HEK293 (cell line): ENCODE measurements at regions not wholly inside any gene's neighbourhood (a gene's known extent, or its start where the extent isn't known, plus 50 kb on each side); places are given as distances from the start of the nearest gene placed in this dataset.

Experiments
- BCL11A ChIP-seq: fragments of 450-650 bp; formaldehyde crosslinking; IDR thresholded peaks from 2 replicates; pipeline ENCODE4 v1.5.1; 2016; ENCODE audit warnings: low read depth, missing biosample characterization, missing genetic modification characterization
- CTCF ChIP-seq: fragments of 450-650 bp; formaldehyde crosslinking; IDR thresholded peaks from 2 replicates; pipeline ENCODE4 v1.5.1; 2016; ENCODE audit warnings: missing biosample characterization, missing genetic modification characterization
- KLF9 ChIP-seq: fragments of 450-650 bp; formaldehyde crosslinking; IDR thresholded peaks from 2 replicates; pipeline ENCODE4 v1.5.1; 2016; ENCODE audit warnings: missing biosample characterization, missing genetic modification characterization, low read depth
- REST ChIP-seq: fragments of 450-650 bp; formaldehyde crosslinking; IDR thresholded peaks from 2 replicates; pipeline ENCODE4 v1.5.1; 2016; ENCODE audit warnings: missing biosample characterization, missing genetic modification characterization
- TCF7L2 ChIP-seq: IDR thresholded peaks from 2 replicates; pipeline ENCODE4 v1.6.1; 2011; ENCODE audit warnings: low read depth, mild to moderate bottlenecking, inconsistent platforms, low read length, moderate library complexity, borderline replicate concordance
- ZBTB10 ChIP-seq: fragments of 450-650 bp; formaldehyde crosslinking; IDR thresholded peaks from 2 replicates; pipeline ENCODE4 v1.5.1; 2016; ENCODE audit warnings: missing biosample characterization, missing genetic modification characterization
- ZBTB21 ChIP-seq: fragments of 450-650 bp; formaldehyde crosslinking; IDR thresholded peaks from 2 replicates; pipeline ENCODE4 v1.5.1; 2017; ENCODE audit warnings: missing biosample characterization, missing genetic modification characterization
- ZNF10 ChIP-seq: fragments of 450-650 bp; formaldehyde crosslinking; IDR thresholded peaks from 2 replicates; pipeline ENCODE4 v1.5.1; 2017; ENCODE audit warnings: missing biosample characterization, missing genetic modification characterization
- ZNF133 ChIP-seq: fragments of 450-650 bp; formaldehyde crosslinking; IDR thresholded peaks from 2 replicates; pipeline ENCODE4 v1.5.1; 2016; ENCODE audit warnings: missing biosample characterization, missing genetic modification characterization
- ZNF501 ChIP-seq: fragments of 450-650 bp; formaldehyde crosslinking; IDR thresholded peaks from 2 replicates; pipeline ENCODE4 v1.5.1; 2016; ENCODE audit warnings: missing biosample characterization, missing genetic modification characterization
- ZNF76 ChIP-seq: fragments of 450-650 bp; formaldehyde crosslinking; IDR thresholded peaks from 2 replicates; pipeline ENCODE4; 2016; ENCODE audit warnings: low read depth, missing biosample characterization, missing genetic modification characterization, borderline replicate concordance
- ZNF792 ChIP-seq: fragments of 450-650 bp; formaldehyde crosslinking; IDR thresholded peaks from 2 replicates; pipeline ENCODE4 v1.5.1; 2016; ENCODE audit warnings: missing biosample characterization, missing genetic modification characterization

GRCh38 chr3:127065561-127066290 lies 82.8 kb downstream of the PLXNA1 start:
- TF ChIP-seq CTCF (no peak), ZNF10 (tag by site-specific recombination) (no peak), ZNF792 (tag by site-specific recombination) (no peak), ZNF501 (tag by site-specific recombination) (no peak), ZNF76 (tag by site-specific recombination) (no peak), ZBTB10 (tag by site-specific recombination) (no peak), BCL11A (no peak), ZNF133 (tag by site-specific recombination) (no peak), REST (tag by site-specific recombination) (no peak), TCF7L2 (no peak), KLF9 (tag by site-specific recombination) (no peak), ZBTB21 (no peak)
